ENCODE measurements at regions not wholly inside any gene's neighbourhood (a gene's known extent, or its start where the extent isn't known, plus 50 kb on each side); places are given as distances from the start of the nearest gene placed in this dataset.

DNA sequence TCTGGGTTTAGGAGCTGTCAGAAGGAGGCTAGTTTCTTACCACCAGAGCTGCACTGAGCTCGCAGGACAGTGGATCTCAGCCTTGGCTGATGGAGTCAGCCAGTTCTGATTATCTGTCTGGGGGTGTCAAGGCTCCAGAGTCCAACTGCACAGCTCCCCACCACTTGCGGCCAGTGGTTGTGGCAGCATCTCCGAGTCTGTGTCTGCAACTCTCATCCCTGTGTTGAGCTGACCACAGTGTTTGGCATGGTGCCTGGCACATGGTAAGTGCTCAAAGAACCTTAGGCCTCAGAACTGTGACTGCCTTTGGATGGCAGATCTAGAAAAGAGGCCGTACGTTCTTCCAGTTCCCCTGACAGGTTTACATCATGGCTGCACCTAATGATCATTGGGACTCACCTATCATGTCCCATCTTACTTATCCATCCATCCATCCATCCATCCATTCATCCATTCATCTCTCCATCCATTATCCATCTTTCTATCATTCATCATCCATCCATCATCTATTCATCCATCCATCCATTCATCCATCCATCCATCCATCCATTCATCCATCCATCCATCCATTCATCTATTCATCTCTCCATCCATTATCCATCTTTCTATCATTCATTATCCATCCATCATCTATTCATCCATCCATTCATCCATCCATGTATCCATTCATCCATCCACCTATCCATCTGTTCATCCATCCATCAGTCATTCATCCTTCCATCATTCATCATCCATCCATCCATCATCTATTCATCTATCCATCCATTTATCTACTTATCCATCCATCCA lies 114.5 kb downstream of the CRYAA start:
- DNase-seq = no peak
- Mint-ChIP-seq H3K4me3 (no peak overlapping the region), H3K9me3 (no peaks in the 10 kb centered on the region), H3K27me3 (no peaks in the 10 kb centered on the region), H3K4me1 (ENCODE audit: low read depth) (peaks cover 7% of the 10 kb centered on the region), H3K27ac (no peak overlapping the region), H3K36me3 (ENCODE audit: low read depth) (no peaks in the 10 kb centered on the region)
- no peak for ATAC-seq
- intact Hi-C loops (cut with micrococcal nuclease) = no loop called here
- TF ChIP-seq, protein P1, sequence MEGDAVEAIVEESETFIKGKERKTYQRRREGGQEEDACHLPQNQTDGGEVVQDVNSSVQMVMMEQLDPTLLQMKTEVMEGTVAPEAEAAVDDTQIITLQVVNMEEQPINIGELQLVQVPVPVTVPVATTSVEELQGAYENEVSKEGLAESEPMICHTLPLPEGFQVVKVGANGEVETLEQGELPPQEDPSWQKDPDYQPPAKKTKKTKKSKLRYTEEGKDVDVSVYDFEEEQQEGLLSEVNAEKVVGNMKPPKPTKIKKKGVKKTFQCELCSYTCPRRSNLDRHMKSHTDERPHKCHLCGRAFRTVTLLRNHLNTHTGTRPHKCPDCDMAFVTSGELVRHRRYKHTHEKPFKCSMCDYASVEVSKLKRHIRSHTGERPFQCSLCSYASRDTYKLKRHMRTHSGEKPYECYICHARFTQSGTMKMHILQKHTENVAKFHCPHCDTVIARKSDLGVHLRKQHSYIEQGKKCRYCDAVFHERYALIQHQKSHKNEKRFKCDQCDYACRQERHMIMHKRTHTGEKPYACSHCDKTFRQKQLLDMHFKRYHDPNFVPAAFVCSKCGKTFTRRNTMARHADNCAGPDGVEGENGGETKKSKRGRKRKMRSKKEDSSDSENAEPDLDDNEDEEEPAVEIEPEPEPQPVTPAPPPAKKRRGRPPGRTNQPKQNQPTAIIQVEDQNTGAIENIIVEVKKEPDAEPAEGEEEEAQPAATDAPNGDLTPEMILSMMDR (IDR thresholded peaks at IDR 0.05) = no peak
- ChIA-PET CTCF (no interaction called here), POLR2A (no interaction called here)

DNA sequence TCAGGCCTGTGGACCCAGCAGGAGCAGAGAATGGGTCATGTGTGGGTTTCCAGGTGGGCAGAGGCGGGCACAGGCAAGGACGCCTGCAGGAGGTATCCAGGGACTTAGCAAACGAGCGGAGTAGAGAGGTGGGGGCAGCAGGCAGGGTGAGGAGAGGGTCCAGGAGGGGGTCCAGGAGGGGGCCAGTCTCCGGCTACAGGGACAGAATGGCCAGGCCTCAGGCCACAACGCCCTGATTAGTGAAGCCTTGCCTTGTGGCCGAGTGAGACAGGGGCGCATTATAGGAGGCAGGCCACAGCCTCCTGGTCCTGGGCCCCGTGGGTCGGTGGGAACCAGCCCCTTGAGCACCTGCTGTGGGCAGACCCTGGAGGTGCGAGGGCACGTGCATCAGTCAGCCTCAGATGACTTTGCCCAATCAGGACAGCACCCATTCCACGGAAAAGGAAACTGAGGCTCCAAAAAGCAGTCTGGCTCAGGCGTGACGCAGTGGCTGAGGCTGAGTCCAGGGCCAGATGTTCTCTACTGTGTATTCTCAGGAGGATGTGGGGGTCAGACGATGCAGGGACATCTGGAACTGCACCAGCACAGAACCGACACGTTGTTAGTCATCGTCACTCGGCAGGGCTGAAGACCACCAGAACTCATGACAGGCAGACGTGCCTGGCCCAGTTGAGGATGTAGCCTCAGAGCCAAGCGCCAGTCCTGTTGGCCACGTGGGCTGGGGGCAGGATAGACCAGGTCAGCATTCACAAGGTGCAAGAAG lies 113.7 kb downstream of the CRYAA start:
- H3K27me3 Mint-ChIP-seq = peaks cover 6% of the 10 kb centered on the region
- H3K36me3 Mint-ChIP-seq (ENCODE audit: low read depth) = no peaks in the 10 kb centered on the region
- H3K4me1 Mint-ChIP-seq (ENCODE audit: low read depth) = peaks cover 7% of the 10 kb centered on the region
- intact Hi-C loops (cut with micrococcal nuclease) = no loop called here
- ATAC-seq (no peak), DNase-seq (no peak)
- TF ChIP-seq, protein P1 (IDR thresholded peaks at IDR 0.05) = no peak
- H3K9me3 Mint-ChIP-seq = no peaks in the 10 kb centered on the region
- ChIA-PET CTCF (interaction anchor here (1.5 kb wide), 1 partner anchor 12 kb away, joined by 4 read pairs; no protein-coding TSS in a partner anchor), POLR2A (no interaction called here)
- no peak overlapping the region for H3K27ac Mint-ChIP-seq
- no peak overlapping the region for H3K4me3 Mint-ChIP-seq

DNA sequence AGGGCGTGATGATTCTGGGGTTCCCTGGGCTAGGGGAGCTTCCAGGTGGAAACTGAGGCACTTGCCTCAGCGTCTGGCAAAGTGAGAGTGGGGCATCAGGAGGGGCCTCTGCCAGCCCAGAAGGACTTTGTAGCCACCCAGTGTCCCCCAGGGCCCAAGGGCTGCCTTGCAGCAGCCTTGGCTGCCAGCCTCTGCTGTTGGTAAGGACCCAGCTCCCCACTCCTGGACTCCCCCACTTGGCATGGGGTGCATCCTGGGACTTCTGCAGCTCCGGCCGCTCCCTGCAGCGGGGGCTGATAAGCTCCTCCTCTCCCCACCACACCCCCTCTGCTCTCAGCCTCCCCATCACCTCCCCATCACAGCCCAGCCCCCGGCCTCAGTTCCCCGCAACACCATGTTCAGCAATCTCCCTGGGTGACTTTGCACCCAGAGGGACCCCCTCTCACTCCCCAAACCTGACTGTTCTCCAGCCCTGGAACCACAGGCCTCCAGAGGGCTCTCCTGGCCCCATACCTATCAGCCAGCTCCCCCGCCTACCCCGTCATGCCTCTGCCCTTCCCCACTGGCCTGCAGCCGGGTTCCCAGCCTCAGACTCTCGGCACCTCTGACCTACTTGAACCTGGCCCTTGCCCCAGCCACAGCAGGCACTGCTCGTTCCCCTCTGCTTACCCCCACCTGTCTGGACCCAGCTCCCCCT lies 113.0 kb downstream of the CRYAA start:
- DNase-seq = no peak
- Mint-ChIP-seq H3K27me3 (peaks cover 7% of the 10 kb centered on the region), H3K27ac (no peak overlapping the region), H3K9me3 (no peaks in the 10 kb centered on the region), H3K4me3 (no peak overlapping the region), H3K4me1 (ENCODE audit: low read depth) (peaks cover 3% of the 10 kb centered on the region), H3K36me3 (ENCODE audit: low read depth) (no peaks in the 10 kb centered on the region)
- CTCF ChIA-PET = interaction anchor here (1.5 kb wide), 1 partner anchor 12 kb away, joined by 4 read pairs; no protein-coding TSS in a partner anchor
- intact Hi-C loops (cut with micrococcal nuclease) = no loop called here
- TF ChIP-seq, protein P1 (IDR thresholded peaks at IDR 0.05) = no peak
- ATAC-seq = no peak
- POLR2A ChIA-PET = no interaction called here

DNA sequence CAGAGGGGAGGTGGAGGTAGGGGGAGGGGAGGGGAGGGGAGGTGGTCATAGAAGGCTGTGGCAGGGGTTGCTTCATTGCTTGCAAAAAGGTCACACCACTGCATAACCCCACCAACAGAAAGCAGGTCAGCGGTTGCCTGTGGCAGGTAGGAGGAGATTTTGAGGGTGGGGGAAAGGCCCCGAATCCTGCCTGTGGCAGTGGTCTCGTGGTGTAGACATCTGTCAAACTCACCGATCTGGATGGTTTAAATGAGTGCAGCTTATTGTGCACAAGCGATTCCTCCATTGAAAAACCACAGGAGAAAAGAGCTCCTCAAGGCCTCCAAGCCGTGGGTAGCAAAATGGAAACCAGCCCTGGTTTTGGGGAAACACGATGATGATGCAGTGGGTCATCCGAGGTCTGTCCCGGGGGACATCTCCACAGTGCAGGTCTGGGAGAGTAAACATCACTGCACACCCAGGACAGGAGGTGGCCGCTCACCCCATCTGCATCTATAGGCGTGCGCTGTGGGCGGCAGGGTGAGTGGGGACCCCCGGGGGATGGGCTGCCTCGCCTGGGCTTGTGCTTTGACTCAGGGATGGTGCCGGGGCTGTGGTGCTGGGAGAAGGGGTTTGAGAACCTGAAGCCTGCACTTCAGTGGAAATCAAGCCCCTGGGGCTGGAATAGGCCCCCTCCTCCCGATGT lies 112.3 kb downstream of the CRYAA start:
- peak; percentile 36 for DNase-seq
- TF ChIP-seq, protein P1 (IDR thresholded peaks at IDR 0.05) = no peak
- Mint-ChIP-seq H3K9me3 (no peaks in the 10 kb centered on the region), H3K4me1 (ENCODE audit: low read depth) (peaks cover 5% of the 10 kb centered on the region), H3K27me3 (peaks cover 11% of the 10 kb centered on the region), H3K4me3 (no peak overlapping the region), H3K36me3 (ENCODE audit: low read depth) (no peaks in the 10 kb centered on the region), H3K27ac (no peak overlapping the region)
- ATAC-seq = peak; percentile 53
- POLR2A ChIA-PET = no interaction called here
- intact Hi-C loops (cut with micrococcal nuclease) = no loop called here
- CTCF ChIA-PET = interaction anchor here (1.5 kb wide), 1 partner anchor 11 kb away, joined by 4 read pairs; no protein-coding TSS in a partner anchor

Measured in activated CD8-positive, alpha-beta T cell treated with anti-CD3 and anti-CD28 coated beads for 36 hours (primary cell).